Thyroid gland (tissue), 4 donors: ENCODE measurements at regions not wholly inside any gene's neighbourhood (a gene's known extent, or its start where the extent isn't known, plus 50 kb on each side); places are given as distances from the start of the nearest gene placed in this dataset.
"Not testable (repeated sequence)": the region's sequence is repeated elsewhere in the genome, so short reads cannot be mapped to it uniquely, and the experiment has no call there.

Experiments used
- DNase-seq, 2 donors: peaks; one replicate each; pipeline ENCODE4 v3.0.0-alpha.2; 2019
- H3K27ac ChIP-seq, 3 donors: fragments of 200-600 bp; sonication (generic); 1 replicate in 2 of 3; 2 replicates in 1 of 3; pipeline ENCODE4 v1.5.1; 2016 to 2019; ENCODE audit warnings: mild to moderate bottlenecking in 1 of 3, moderate library complexity in 1 of 3
- H3K27me3 ChIP-seq: fragments of 200-600 bp; sonication (generic); one replicate; pipeline ENCODE4 v1.5.1; 2019
- H3K36me3 ChIP-seq, 2 donors: fragments of 200-600 bp; sonication (generic); one replicate each; pipeline ENCODE4 v1.5.1; 2016 to 2019
- H3K4me1 ChIP-seq, 2 donors: fragments of 200-600 bp; sonication (generic); one replicate each; pipeline ENCODE4 v1.5.1; 2017 to 2019
- H3K4me3 ChIP-seq, 3 donors: fragments of 200-600 bp; sonication (generic); replicated peaks in 1 of 3; 1 replicate in 2 of 3; 2 replicates in 1 of 3; pipeline ENCODE4 v1.5.1; 2016; ENCODE audit warnings: mild to moderate bottlenecking in 1 of 3
- H3K9me3 ChIP-seq: fragments of 200-600 bp; sonication (generic); one replicate; pipeline ENCODE4 v1.5.1; 2017
- POLR2A ChIP-seq, 2 donors: fragments of 450-650 bp; IDR thresholded peaks; one replicate each; pipeline ENCODE4 v1.6.1; 2017; ENCODE audit warnings: antibody characterized with exemption in 2 of 2, mild to moderate bottlenecking in 2 of 2, moderate library complexity in 1 of 2
- WGBS, 2 donors: methylation state at CpG; one replicate each; pipeline ENCODE4 v1.1.5; 2017; 5-methylcytosine and 5-hydroxymethylcytosine counted together
- intact Hi-C: fragments of 100-400 bp; cut with DNase I; formaldehyde crosslinking; loops from one replicate; pipeline ENCODE4 v1.15.1; 2023
- TF ChIP-seq, protein P1 (sequence below), 6 experiments: fragments of 200-600 bp in 3 of 6; fragments of 450-650 bp in 3 of 6; sonication (generic) in 3 of 6; IDR thresholded peaks; one replicate each; pipeline ENCODE4 v1.5.1; 2016 to 2019; ENCODE audit warnings: antibody characterized with exemption in 6 of 6, mild to moderate bottlenecking in 2 of 6, inconsistent platforms in 1 of 6, moderate library complexity in 1 of 6

DNA sequence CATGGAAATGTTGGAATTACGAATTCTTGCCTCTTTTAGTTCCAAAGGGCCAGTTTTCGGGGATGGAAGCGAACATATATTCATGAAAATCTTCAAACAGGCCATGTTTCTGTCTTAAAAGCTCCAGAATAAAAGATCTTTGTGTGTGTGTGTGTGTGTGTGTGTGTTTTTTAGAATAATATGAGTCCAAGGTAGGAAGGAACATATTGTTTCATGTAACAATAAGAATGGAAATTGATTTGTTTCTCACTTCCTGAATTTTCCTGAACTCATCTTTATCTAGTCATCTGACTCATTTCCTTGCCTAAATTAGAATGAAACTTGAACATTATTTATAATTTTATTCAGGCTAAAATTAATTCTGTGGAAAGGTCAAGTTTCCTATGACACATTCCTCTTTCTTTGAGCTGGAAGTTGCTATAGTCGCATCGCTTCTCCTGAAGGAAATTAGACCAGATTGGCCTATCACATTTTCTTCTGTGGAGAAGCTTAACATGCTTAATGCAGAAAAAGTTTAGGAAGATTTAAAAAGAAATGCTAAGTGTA is 805.1 kb upstream of the ADAMTS5 start:
- WGBS, 2 donors: 84 to 88% methylated on average over 5 of the region's 5 CpGs
- Histone ChIP-seq H3K4me3 (no peak overlapping the region), H3K27me3 (no peaks in the 10 kb centered on the region), H3K9me3 (no peaks in the 10 kb centered on the region), H3K27ac (no peak overlapping the region), H3K36me3 (no peaks in the 10 kb centered on the region), H3K4me1 (no peaks in the 10 kb centered on the region)
- TF ChIP-seq, protein P1, sequence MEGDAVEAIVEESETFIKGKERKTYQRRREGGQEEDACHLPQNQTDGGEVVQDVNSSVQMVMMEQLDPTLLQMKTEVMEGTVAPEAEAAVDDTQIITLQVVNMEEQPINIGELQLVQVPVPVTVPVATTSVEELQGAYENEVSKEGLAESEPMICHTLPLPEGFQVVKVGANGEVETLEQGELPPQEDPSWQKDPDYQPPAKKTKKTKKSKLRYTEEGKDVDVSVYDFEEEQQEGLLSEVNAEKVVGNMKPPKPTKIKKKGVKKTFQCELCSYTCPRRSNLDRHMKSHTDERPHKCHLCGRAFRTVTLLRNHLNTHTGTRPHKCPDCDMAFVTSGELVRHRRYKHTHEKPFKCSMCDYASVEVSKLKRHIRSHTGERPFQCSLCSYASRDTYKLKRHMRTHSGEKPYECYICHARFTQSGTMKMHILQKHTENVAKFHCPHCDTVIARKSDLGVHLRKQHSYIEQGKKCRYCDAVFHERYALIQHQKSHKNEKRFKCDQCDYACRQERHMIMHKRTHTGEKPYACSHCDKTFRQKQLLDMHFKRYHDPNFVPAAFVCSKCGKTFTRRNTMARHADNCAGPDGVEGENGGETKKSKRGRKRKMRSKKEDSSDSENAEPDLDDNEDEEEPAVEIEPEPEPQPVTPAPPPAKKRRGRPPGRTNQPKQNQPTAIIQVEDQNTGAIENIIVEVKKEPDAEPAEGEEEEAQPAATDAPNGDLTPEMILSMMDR (IDR thresholded peaks at IDR 0.05): no peak
- no peak for TF ChIP-seq POLR2A (IDR thresholded peaks at IDR 0.05)
- intact Hi-C loops: no loop called here
- no peak for DNase-seq

DNA sequence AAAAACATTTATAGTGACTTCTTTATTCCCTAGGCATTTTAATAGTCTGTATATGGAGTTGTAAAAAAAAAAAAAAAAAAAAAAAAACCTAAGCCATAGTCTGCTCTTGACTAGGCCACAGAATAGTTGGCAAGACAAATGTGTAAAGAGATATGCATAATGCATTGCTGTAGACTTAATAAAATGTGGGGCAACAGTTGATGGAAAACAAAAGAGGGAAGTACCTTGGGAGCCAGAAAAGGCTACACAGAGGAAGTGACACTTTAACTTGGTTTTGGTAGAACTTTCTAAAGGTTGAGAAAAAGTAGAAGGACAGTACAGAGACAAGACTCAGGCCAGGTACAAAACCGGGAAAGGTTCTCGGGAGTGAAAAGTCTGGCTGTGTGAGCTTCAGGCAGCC is 802.9 kb upstream of the ADAMTS5 start:
- 90 to 96% methylated on average over 2 of the region's 2 CpGs for WGBS, 2 donors
- no peak for DNase-seq
- TF ChIP-seq POLR2A (IDR thresholded peaks at IDR 0.05): no peak
- TF ChIP-seq, protein P1 (IDR thresholded peaks at IDR 0.05): no peak
- Histone ChIP-seq H3K36me3 (no peaks in the 10 kb centered on the region), H3K27me3 (no peaks in the 10 kb centered on the region), H3K9me3 (no peaks in the 10 kb centered on the region), H3K4me1 (no peaks in the 10 kb centered on the region), H3K27ac (no peak overlapping the region), H3K4me3 (no peak overlapping the region)
- intact Hi-C loops: no loop called here

DNA sequence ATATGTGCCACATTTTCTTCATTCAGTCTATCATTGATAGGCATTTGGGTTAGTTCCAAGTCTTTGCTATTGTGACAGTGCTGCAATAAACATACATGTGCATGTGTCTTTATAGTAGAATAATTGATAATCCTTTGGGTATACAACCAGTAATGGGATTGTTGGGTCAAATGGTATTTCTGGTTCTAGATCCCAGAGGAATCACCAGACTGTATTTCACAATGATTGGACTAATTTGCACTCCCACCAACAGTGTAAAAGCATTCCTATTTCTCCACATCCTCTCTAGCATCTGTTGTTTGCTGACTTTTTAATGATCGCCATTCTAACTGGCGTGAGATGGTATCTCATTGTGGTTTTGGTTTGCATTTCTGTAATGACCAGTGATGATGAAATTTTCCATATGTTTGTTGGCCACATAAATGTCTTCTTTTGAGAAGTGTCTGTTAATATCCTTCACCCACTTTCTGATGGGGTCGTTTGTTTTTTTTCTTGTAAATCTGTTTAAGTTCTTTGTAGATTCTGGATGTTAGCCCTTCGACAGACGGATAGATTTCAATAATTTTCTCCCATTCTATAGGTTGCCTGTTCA is 801.3 kb upstream of the ADAMTS5 start:
- 95 to 97% methylated on average over 5 of the region's 5 CpGs for WGBS, 2 donors
- H3K36me3 ChIP-seq, H3K27ac ChIP-seq, H3K4me3 ChIP-seq, H3K27me3 ChIP-seq, intact Hi-C loops, H3K9me3 ChIP-seq, H3K4me1 ChIP-seq, DNase-seq: not testable (repeated sequence)

DNA sequence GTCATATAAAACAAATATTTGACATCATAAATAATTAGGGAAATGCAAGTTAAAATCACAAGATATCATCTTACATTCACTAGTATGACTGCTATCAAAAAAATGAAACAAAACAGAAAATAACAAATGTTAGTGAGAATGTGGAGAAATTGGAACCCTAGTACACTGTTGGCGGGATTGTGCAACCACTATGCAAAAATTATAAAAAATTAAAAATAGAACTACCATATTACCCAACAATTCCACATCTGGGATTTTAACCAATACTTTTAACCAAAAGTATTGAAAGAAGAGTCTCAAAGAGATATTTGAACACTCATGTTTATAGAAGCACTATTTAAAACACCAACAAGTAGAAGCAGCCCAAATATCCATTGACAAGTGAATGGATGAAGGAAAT is 797.2 kb upstream of the ADAMTS5 start:
- 93 to 96% methylated on average over 1 of the region's 1 CpG for WGBS, 2 donors
- Histone ChIP-seq H3K9me3 (no peaks in the 10 kb centered on the region), H3K4me3 (no peak overlapping the region), H3K4me1 (no peaks in the 10 kb centered on the region), H3K27ac (no peak overlapping the region), H3K36me3 (no peaks in the 10 kb centered on the region), H3K27me3 (no peaks in the 10 kb centered on the region)
- intact Hi-C loops: no loop called here
- DNase-seq: no peak
- TF ChIP-seq, protein P1 (IDR thresholded peaks at IDR 0.05): no peak
- no peak for TF ChIP-seq POLR2A (IDR thresholded peaks at IDR 0.05)

DNA sequence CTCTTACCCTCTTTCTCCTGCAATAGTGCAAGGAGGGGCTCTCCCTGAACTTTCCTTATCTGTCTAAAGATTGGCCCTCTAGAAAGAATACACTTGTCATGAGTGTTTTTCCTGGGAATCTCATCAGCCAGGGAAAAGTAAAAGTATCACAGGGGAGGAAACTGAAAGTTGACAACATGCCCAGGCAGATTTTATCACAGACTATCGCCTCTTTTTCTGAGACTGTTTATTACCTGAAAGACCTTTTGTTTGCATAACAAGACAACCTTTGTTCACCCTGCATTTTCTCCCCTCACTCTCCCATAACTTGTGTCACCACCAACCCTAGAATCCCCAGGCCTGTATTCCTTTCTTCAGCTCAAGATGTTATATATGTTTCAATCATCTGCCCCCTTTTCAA is 794.7 kb upstream of the ADAMTS5 start:
- Histone ChIP-seq H3K4me1 (no peaks in the 10 kb centered on the region), H3K27ac (no peak overlapping the region), H3K9me3 (no peaks in the 10 kb centered on the region), H3K4me3 (no peak overlapping the region), H3K36me3 (no peaks in the 10 kb centered on the region), H3K27me3 (no peaks in the 10 kb centered on the region)
- TF ChIP-seq POLR2A (IDR thresholded peaks at IDR 0.05): no peak
- TF ChIP-seq, protein P1 (IDR thresholded peaks at IDR 0.05): no peak
- DNase-seq: no peak
- intact Hi-C loops: no loop called here
- WGBS, 2 donors: 16 to 32% methylated on average over 1 of the region's 1 CpG
